IPS-18c (cell line): ENCODE measurements at regions not wholly inside any gene's neighbourhood (a gene's known extent, or its start where the extent isn't known, plus 50 kb on each side); places are given as distances from the start of the nearest gene placed in this dataset.
"Not testable (repeated sequence)": the region's sequence is repeated elsewhere in the genome, so short reads cannot be mapped to it uniquely, and the experiment has no call there.

Experiments used
- H3K4me3 ChIP-seq: 2 replicates; pipeline ENCODE4 v1.7.0; 2013; ENCODE audit warnings: low read depth, mild to moderate bottlenecking, low read length, moderate library complexity; ENCODE audit not compliant: insufficient read depth
- H3K9me3 ChIP-seq: one replicate; pipeline ENCODE4 v1.6.1; 2013; ENCODE audit warnings: mild to moderate bottlenecking, low read length, moderate library complexity; ENCODE audit not compliant: control insufficient read depth, insufficient read depth

DNA sequence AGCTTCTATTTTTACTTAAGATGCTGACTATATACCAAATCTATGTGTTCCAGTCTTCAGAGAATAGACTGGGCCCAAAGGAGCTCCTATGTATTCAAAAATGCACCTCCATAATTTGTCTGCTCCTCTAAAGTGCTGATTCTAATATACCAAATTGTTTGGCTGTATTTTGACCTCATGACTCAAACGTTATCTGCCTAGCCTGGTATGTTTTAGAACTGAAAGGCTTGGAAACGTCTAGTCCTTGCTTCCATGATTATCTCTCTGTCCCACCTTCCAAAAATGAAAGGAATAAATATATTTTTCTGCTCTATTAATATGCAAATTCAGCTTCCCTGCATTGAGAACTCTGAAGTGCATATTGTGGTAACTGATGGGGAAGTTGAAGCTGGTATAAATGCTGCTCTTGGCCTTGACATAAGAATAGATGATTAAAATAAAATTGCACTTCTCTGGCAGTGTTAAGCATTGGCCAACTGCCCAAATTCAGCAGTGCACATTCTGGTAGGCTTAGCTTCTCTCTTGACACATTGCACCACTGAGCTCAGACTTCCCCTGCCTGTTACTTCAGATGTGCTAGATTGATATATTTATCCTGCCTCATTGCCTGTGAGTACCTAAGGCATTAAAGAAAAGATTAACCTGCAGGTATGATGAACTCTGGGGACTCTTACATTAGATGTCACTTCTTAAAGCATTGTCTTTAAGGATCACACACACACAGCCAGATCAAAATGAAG is 882.3 kb downstream of the RPS29 start:
- no peaks in the 10 kb centered on the region for H3K9me3 ChIP-seq
- no peak overlapping the region for H3K4me3 ChIP-seq

DNA sequence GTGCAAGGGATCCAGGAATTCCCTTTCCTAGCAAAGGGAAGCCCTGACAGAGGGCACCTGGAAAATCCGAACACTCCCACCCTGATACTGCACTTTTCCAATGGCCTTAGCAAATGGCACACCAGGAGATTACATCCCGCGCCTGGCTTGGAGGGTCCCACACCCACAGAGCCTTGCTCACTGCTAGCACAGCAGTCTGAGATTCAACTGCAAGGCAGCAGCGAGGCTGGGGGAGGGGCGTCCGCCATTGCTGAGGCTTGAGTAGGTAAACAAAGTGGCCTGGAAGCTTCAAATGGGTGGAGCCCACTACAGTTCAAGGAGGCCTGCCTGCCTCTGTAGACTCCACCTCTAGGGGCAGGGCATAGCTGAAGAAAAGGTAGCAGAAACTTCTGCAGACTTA is 888.8 kb downstream of the RPS29 start:
- H3K9me3 ChIP-seq, H3K4me3 ChIP-seq: not testable (repeated sequence)

DNA sequence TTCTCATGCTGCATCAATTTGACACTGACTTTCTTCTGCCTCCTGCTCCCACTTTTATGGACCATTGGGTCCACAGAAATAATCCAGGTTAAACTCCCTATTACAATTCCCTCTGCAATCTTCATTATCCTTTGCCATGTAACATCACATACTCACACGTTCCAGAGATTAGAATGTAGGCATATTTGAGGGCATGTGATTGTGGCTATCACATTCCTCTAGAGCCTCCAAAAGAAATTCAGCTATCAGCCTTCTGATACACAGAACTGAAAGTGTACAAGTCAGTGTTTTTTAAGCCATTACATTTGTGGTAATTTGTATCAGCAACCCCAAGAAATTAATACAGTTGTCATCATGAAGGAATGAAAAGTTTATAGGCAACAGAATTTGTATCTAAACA is 892.4 kb downstream of the RPS29 start:
- H3K4me3 ChIP-seq, result no peak overlapping the region

DNA sequence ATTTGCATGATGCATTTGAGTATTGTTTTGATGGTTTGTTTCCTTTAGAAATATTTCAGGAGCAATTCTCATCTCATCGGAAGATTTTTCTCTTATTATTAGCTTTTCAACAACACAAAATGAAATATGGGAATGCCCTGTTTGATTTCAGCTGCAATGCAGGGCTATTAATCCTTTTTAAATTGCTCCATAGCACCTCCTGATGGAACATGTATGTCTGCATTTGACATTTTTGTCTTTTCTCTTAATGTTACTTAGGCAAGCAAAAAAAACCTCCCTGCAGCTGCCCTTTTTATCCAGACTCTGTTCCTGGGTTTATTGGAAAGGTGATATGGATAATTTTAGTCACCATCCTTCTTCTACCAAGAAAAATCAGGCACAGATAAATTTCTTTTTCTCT is 895.8 kb downstream of the RPS29 start:
- Histone ChIP-seq H3K4me3 (no peak overlapping the region), H3K9me3 (no peaks in the 10 kb centered on the region)

More for the DNA sequence above, 892.4 kb downstream of the RPS29 start:
- H3K9me3 ChIP-seq, result no peaks in the 10 kb centered on the region

DNA sequence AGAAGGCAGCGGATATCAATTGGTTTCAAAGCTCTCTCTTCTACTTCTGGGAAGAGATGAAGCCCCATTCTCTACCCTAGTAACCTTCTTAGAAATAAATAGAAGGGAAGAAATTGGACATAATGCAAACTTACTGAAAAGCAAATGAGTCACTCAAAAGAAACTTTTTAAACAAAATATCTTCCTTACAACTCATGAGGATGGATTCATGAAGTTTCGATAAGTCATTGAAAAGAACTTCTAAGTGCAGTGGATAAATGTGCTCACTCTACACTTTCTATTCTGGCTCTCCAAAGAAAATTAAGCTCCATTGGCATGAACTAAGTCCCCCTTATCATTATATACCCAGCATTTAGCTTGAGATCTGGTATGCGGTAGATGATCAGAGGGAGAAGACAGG is 899.5 kb downstream of the RPS29 start:
- H3K4me3 ChIP-seq, result no peak overlapping the region
- H3K9me3 ChIP-seq, result no peaks in the 10 kb centered on the region

DNA sequence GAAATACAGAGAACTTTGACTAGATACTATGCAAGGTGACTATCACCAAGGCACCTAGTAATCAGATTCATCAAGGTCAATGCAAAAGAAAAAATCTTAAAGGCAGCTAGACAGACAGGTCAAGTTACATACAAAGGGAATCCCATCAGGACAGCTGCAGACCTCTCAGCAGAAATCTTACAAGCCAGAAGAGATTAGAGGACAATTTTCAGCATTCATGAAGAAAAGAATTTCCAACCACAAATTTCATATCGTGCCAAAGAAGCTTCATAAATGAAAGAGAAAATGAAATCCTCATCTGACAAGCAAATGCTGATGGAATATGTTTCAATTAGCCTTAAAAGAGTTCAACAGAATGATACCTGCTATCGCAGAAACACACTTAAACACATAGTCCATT is 913.7 kb downstream of the RPS29 start:
- no peaks in the 10 kb centered on the region for H3K9me3 ChIP-seq

DNA sequence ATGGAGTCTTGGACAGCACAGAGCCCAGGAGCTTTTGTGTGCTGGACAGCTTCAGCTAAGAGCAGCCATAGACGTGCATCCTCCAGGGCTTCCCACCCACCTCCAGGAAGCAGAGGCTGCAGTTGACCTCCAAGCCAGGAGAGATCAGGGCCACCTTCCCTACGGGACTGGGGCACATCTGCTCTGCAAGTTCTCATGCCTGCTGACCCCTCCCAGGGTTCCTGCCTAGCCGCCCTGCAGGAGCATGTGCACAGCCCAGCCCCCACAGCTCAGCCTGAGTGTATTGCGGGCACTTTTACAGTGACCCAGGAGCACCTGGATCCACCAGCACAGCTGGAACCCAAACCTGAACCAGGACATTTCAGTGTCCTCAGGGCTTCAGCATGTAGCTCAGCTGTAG is 915.2 kb downstream of the RPS29 start:
- no peak overlapping the region for H3K4me3 ChIP-seq
- H3K9me3 ChIP-seq, result no peaks in the 10 kb centered on the region

More for the DNA sequence above, 913.7 kb downstream of the RPS29 start:
- H3K4me3 ChIP-seq, result no peak overlapping the region

DNA sequence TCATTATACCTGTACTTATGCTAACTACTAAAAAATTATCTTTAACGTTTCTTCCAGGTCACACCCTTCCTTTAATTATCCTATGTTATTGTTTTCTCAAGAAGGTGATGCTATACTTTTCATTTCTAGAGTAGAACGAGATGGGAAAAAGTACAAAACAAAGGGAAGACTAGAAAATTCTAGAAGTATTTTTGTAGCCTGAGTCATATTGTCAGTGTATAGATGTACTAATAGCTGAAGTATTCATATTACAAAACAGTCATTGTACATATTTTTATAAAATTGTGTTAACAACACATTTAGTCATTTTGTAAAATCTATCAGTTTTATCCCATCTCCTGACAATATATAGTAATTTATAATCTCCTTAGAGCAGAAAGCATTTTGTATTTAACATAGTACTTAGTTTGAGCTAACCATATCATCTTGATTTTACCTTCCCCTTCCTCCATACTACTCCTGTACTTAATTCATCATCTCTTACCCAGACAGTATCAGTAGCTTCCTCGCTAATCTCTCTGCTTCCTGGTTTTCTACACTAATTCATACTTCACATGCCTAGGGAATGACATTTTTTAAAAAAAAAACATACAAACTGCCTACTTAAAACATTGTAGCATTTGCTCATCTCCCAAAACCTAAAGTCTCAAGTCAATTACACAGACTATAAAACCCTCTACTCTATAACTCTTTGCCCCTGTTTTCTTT is 920.9 kb downstream of the RPS29 start:
- Histone ChIP-seq H3K4me3 (no peak overlapping the region), H3K9me3 (no peaks in the 10 kb centered on the region)

DNA sequence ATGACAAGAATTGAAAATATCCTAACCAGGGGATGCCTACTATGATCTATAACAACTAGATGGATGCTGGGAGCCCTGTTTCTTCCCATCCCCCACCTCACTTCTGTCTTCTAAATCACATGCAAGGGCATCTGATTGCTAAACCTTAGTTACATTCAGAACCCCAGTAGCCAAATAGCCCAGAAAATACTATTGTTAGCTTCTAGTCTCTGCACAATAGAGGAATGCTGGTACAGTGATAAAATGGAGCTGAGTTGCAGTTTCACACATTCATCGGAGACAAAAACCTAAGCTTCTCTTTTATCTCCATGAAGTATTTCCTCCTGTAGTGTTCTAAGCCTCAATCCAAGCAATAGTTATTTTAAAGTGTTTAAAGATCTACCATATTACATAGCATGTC is 942.9 kb downstream of the RPS29 start:
- Histone ChIP-seq H3K9me3 (no peaks in the 10 kb centered on the region), H3K4me3 (no peak overlapping the region)

DNA sequence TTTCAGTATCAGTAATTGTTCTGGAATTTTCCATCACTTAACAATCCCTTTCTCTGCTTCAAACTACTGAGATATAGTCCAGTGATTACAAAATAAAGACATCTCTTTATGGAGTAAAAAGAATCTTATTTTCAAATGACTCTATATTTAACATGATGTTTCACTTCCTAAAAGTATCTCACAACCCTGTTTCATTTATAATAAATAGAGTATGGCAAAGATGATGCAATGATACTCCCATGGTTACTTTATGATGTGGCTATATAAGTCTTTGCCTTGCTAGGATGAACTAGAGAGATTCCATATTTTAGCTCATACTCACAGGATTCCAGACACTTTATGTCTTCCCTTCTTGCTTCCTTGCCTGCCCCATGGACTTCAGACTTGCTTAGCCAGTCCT is 953.5 kb upstream of the MDGA2 start:
- Histone ChIP-seq H3K4me3 (no peak overlapping the region), H3K9me3 (no peaks in the 10 kb centered on the region)

DNA sequence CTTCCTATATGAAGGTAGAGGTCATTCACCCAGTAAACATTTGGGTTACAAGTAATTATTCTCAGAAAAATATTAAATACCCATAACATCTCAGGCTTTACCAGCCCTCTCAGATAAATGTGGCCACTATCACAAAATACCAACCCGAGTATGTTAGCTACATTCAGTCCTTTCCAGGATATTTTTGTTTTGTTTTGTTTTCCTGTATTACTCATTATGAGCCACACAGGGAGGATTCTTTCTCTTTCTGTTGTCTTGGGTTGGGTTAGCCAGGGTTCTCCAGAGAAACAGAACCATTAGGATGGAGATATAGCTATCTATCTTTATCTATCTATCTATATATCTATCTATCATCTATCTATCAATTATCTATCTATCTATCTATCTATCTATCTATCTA is 947.6 kb upstream of the MDGA2 start:
- no peaks in the 10 kb centered on the region for H3K9me3 ChIP-seq
- H3K4me3 ChIP-seq, result no peak overlapping the region

DNA sequence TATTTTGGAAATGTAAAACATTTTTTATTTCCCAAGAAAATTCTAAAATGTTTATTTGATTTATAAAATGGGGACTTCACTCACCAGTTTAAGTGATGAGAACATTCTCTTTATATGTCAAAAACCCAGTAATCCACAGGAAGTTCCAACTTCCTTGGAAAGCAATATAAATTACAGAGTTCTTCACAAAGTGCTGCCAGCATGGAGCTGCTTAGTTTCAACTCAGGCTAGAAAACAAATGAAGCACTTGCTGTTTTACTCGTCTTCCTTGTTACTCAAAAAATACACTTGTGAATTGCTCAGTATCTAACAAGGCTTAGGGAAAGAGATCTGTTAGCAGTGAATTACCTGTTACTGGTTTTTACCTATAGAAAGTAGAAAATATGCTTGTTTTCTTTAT is 942.7 kb upstream of the MDGA2 start:
- Histone ChIP-seq H3K9me3 (no peaks in the 10 kb centered on the region), H3K4me3 (no peak overlapping the region)

DNA sequence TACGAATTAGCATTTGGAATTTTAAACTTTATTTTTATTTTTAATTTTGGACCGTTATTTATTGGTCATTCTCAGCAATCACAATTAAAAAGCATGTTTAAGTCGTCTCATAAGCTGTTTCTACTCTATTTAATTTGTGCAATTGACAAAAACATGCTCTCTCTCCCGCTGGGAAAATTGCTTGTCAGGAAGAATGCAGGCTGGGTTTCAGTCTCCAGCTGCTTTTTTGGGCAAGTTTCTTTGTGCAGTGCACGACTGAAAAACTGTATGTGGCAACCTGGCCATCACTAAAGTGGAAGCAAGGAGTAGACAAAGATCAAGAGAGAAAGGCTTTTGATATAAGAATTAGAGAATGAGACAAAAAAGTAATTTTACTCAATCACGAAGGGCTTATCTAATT is 941.5 kb upstream of the MDGA2 start:
- Histone ChIP-seq H3K9me3 (no peaks in the 10 kb centered on the region), H3K4me3 (no peak overlapping the region)

DNA sequence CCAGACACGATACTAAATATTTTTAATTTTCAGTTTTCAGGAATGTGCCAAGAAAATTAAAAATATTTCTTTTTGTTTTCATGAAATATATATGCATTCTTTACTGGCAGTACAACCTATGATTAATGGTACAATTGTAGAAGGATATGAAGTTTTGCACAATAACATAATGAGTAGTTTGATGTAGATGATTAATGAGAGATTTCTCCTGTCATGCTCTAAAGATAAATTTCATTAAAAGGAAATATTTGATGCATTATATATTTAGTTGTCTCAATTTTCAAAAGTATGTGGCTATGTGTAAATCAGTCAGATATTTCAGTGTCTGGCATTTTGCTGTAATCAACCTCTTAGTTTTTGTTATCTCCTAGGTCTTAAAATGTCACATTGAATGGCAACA is 940.2 kb upstream of the MDGA2 start:
- H3K4me3 ChIP-seq, result no peak overlapping the region
- H3K9me3 ChIP-seq, result no peaks in the 10 kb centered on the region

DNA sequence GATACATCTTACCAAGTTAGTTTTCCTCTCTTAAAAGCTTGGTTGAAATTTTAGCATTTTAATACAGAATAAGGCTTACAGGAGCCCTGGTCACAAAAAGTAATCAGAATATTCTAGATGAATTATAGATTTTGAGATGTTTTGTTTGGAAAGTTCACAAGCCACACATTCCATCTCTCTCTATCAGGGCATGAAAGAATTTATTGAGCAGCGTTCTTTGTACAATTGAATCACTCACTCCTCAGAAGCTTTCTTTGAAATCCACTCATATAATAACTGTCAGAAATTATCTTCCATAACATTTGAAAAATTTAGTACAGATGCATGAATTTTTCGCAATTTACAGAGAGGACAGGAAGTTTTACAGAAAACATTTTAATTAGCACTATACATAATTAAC is 938.6 kb upstream of the MDGA2 start:
- Histone ChIP-seq H3K9me3 (no peaks in the 10 kb centered on the region), H3K4me3 (no peak overlapping the region)

DNA sequence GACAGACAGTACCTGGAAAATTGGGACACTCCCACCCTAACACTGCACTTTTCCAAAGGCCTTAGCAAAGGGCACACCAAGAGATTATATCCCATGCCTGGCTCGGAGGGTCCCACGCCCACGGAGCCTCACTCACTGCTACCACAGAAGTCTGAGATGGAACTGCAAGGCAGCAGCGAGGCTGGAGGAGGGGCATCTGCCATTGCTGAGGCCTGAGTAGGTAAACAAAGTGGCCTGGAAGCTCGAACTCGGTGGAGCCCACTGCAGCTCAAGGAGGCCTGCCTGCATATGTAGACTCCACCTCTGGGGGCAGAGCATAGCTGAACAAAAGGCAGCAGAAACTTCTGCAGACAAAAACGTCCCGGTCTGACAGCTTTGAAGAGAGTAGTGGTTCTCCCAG is 931.6 kb upstream of the MDGA2 start:
- not testable (repeated sequence) for H3K9me3 ChIP-seq, H3K4me3 ChIP-seq

DNA sequence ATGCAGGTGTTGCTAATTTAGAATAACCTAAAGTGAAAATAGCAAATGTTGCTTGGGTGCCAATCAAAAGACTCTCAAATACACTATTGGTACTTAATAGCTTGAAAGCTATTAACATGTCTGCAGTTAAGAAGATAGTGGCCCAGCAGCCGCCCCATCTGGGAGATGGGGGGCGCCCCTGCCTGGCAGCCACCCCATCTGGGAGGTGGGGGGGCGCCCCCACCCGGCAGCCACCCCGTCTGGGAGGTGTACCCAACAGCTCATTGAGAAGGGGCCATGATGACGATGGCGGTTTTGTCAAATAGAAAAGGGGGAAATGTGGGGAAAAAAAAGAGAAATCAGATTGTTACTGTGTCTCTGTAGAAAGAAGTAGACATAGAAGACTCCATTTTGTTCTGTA is 923.1 kb upstream of the MDGA2 start:
- Histone ChIP-seq H3K4me3 (no peak overlapping the region), H3K9me3 (no peaks in the 10 kb centered on the region)

DNA sequence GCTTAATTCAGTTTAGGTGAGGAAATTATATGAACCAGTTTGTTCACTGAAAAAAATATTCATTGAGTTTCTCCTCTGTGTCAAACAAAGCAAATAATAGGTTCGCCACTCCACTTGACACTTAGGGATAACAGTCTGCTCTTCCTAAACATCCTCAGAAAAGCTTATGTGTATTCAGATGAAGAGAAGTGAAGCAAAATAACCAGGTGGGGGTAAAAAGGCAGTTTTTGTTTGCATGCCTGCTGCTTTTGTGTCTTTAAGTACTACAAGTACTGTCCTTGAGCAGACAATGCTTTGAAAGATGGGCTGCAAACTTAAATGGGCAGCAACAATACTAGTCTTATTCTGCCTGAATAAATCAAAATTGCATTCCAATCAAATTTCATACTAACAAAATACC is 910.7 kb upstream of the MDGA2 start:
- no peak overlapping the region for H3K4me3 ChIP-seq
- H3K9me3 ChIP-seq, result no peaks in the 10 kb centered on the region

DNA sequence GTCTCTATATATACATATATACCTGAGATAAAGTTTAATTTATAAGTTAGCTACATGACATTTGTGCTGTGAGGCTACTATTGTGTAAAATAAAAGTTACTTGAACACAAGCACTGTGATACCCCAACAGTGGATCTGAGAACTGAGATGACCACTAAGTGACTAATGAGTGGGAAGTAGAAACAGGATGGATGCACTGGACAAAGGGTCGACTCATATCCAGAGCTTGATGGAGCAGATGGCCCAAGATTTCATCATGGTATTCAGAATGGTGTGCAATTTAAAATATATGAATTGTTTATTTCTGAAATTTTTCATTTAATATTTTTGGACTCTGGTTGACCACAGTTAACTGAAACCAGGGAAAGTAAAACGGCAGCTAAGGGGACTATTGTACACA is 908.6 kb upstream of the MDGA2 start:
- no peak overlapping the region for H3K4me3 ChIP-seq
- H3K9me3 ChIP-seq, result no peaks in the 10 kb centered on the region
